ENCODE measurements at regions not wholly inside any gene's neighbourhood (a gene's known extent, or its start where the extent isn't known, plus 50 kb on each side); places are given as distances from the start of the nearest gene placed in this dataset.

GRCh38 chr14:62064751-62065323 lies 302.6 kb downstream of the SNAPC1 start:
- H3K9ac ChIP-seq (ENCODE audit: low read length) = no peak overlapping the region
- no peak overlapping the region for H3K4me2 ChIP-seq (ENCODE audit: low read depth, low read length, poor library complexity, severe bottlenecking)
- no peaks in the 10 kb centered on the region for H3K9me3 ChIP-seq (ENCODE audit: insufficient read depth, low read length)
- no peaks in the 10 kb centered on the region for H3K27me3 ChIP-seq (ENCODE audit: low read length)
- H3K36me3 ChIP-seq (ENCODE audit: low read length) = no peaks in the 10 kb centered on the region
- no peak for TF ChIP-seq EZH2phosphoT487 (conservative IDR thresholded peaks at IDR 0.05; ENCODE audit: low read length)
- TF ChIP-seq, protein P1, sequence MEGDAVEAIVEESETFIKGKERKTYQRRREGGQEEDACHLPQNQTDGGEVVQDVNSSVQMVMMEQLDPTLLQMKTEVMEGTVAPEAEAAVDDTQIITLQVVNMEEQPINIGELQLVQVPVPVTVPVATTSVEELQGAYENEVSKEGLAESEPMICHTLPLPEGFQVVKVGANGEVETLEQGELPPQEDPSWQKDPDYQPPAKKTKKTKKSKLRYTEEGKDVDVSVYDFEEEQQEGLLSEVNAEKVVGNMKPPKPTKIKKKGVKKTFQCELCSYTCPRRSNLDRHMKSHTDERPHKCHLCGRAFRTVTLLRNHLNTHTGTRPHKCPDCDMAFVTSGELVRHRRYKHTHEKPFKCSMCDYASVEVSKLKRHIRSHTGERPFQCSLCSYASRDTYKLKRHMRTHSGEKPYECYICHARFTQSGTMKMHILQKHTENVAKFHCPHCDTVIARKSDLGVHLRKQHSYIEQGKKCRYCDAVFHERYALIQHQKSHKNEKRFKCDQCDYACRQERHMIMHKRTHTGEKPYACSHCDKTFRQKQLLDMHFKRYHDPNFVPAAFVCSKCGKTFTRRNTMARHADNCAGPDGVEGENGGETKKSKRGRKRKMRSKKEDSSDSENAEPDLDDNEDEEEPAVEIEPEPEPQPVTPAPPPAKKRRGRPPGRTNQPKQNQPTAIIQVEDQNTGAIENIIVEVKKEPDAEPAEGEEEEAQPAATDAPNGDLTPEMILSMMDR (IDR thresholded peaks at IDR 0.05; ENCODE audit: insufficient read depth, low read length, poor library complexity, severe bottlenecking) = no peak
- no peak overlapping the region for H3K27ac ChIP-seq (ENCODE audit: low read depth, low read length)
- no peaks in the 10 kb centered on the region for H3K79me2 ChIP-seq (ENCODE audit: insufficient read depth, low read length)
- H3K4me3 ChIP-seq (ENCODE audit: insufficient read depth, low read length, poor library complexity, severe bottlenecking) = no peak overlapping the region
- no peak overlapping the region for H2AFZ ChIP-seq (ENCODE audit: low read depth, low read length, severe bottlenecking)
- H3F3A ChIP-seq (ENCODE audit: insufficient read depth) = no peaks in the 10 kb centered on the region
- H4K20me1 ChIP-seq (ENCODE audit: low read depth, low read length) = no peaks in the 10 kb centered on the region
- no peaks in the 10 kb centered on the region for H3K9me2 ChIP-seq (replicated peaks; ENCODE audit: insufficient read depth, low read length)

GRCh38 chr14:62066304-62066703 lies 304.1 kb downstream of the SNAPC1 start:
- Histone ChIP-seq H3K9me2 (replicated peaks; ENCODE audit: insufficient read depth, low read length) (no peaks in the 10 kb centered on the region), H4K20me1 (ENCODE audit: low read depth, low read length) (no peaks in the 10 kb centered on the region), H3K27me3 (ENCODE audit: low read length) (no peaks in the 10 kb centered on the region), H3K4me3 (ENCODE audit: insufficient read depth, low read length, poor library complexity, severe bottlenecking) (no peak overlapping the region), H3F3A (ENCODE audit: insufficient read depth) (no peaks in the 10 kb centered on the region), H3K79me2 (ENCODE audit: insufficient read depth, low read length) (no peaks in the 10 kb centered on the region), H3K27ac (ENCODE audit: low read depth, low read length) (no peak overlapping the region), H3K4me2 (ENCODE audit: low read depth, low read length, poor library complexity, severe bottlenecking) (no peak overlapping the region), H3K9me3 (ENCODE audit: insufficient read depth, low read length) (no peaks in the 10 kb centered on the region), H3K36me3 (ENCODE audit: low read length) (no peaks in the 10 kb centered on the region), H3K9ac (ENCODE audit: low read length) (no peak overlapping the region), H2AFZ (ENCODE audit: low read depth, low read length, severe bottlenecking) (no peak overlapping the region)
- no peak for TF ChIP-seq EZH2phosphoT487 (conservative IDR thresholded peaks at IDR 0.05; ENCODE audit: low read length)
- TF ChIP-seq, protein P1 (IDR thresholded peaks at IDR 0.05; ENCODE audit: insufficient read depth, low read length, poor library complexity, severe bottlenecking) = no peak

DNA sequence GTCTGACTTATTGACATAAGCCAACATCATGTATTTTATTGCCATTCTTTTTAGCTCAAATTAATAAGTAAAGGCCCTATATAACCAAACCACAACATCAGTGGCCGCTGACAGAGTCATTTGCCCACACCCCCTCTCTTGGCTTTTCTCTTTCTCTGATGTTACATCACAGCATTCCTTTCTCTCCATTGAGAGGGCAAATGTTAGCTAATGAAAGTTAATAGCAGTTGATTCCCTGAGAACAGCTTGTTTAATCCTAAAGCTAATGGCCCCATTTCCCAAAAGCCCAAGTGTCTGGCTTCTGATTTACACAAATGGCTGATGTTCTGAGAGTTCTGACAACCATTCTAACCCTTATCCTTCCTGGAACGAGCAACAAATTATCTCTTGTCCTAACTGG lies 308.8 kb downstream of the SNAPC1 start:
- Histone ChIP-seq H3K9me2 (replicated peaks; ENCODE audit: insufficient read depth, low read length) (no peaks in the 10 kb centered on the region), H3K27ac (ENCODE audit: low read depth, low read length) (no peak overlapping the region), H2AFZ (ENCODE audit: low read depth, low read length, severe bottlenecking) (no peak overlapping the region), H3K4me2 (ENCODE audit: low read depth, low read length, poor library complexity, severe bottlenecking) (no peak overlapping the region), H3K4me3 (ENCODE audit: insufficient read depth, low read length, poor library complexity, severe bottlenecking) (no peak overlapping the region), H3K9me3 (ENCODE audit: insufficient read depth, low read length) (no peaks in the 10 kb centered on the region), H3K36me3 (ENCODE audit: low read length) (no peaks in the 10 kb centered on the region), H4K20me1 (ENCODE audit: low read depth, low read length) (no peaks in the 10 kb centered on the region), H3K9ac (ENCODE audit: low read length) (no peak overlapping the region), H3K27me3 (ENCODE audit: low read length) (no peaks in the 10 kb centered on the region), H3F3A (ENCODE audit: insufficient read depth) (no peaks in the 10 kb centered on the region), H3K79me2 (ENCODE audit: insufficient read depth, low read length) (no peaks in the 10 kb centered on the region)
- no peak for TF ChIP-seq EZH2phosphoT487 (conservative IDR thresholded peaks at IDR 0.05; ENCODE audit: low read length)
- TF ChIP-seq, protein P1 (IDR thresholded peaks at IDR 0.05; ENCODE audit: insufficient read depth, low read length, poor library complexity, severe bottlenecking) = no peak

Data from SU-DHL-6 (cell line).